Mesenchymal stem cell (in vitro differentiated cells and primary cell): ENCODE measurements at regions not wholly inside any gene's neighbourhood (a gene's known extent, or its start where the extent isn't known, plus 50 kb on each side); places are given as distances from the start of the nearest gene placed in this dataset.

ENCODE experiments used
- DNase-seq: peaks from one replicate; pipeline ENCODE4 v3.0.0-alpha.2; 2013
- H2AFZ ChIP-seq: one replicate; pipeline ENCODE4 v1.6.1; 2013; ENCODE audit warnings: low read depth, mild to moderate bottlenecking, control low read depth, inconsistent platforms, low read length, moderate library complexity
- H2AK5ac ChIP-seq: 2 replicates; pipeline ENCODE4 v1.6.1; 2013; ENCODE audit warnings: low read length, moderate library complexity, mild to moderate bottlenecking, inconsistent platforms; ENCODE audit not compliant: severe bottlenecking
- H2BK120ac ChIP-seq: one replicate; pipeline ENCODE4 v1.6.1; 2013; ENCODE audit warnings: low read depth, mild to moderate bottlenecking, inconsistent platforms, low read length, moderate library complexity
- H2BK12ac ChIP-seq, 2 experiments: one replicate each; pipeline ENCODE4 v1.6.1; 2013; ENCODE audit warnings: inconsistent platforms in 2 of 2, low read length in 2 of 2, mild to moderate bottlenecking in 2 of 2, moderate library complexity in 2 of 2, control low read depth in 1 of 2
- H2BK15ac ChIP-seq: one replicate; pipeline ENCODE4 v1.6.1; 2013; ENCODE audit warnings: mild to moderate bottlenecking, low read depth, inconsistent platforms; ENCODE audit not compliant: poor library complexity, severe bottlenecking
- H2BK5ac ChIP-seq: 2 replicates; pipeline ENCODE4 v1.6.1; 2013; ENCODE audit warnings: low read depth, mild to moderate bottlenecking, low read length, control low read depth, inconsistent platforms; ENCODE audit not compliant: poor library complexity, severe bottlenecking
- H3K14ac ChIP-seq, 2 experiments: one replicate each; pipeline ENCODE4 v1.6.1; 2013; ENCODE audit warnings: inconsistent platforms in 2 of 2, low read length in 2 of 2, control low read depth in 1 of 2, mild to moderate bottlenecking in 1 of 2, moderate library complexity in 1 of 2
- H3K18ac ChIP-seq, 2 experiments: one replicate each; pipeline ENCODE4 v1.6.1; 2013; ENCODE audit warnings: inconsistent platforms in 2 of 2, low read length in 2 of 2, control low read depth in 1 of 2, low read depth in 1 of 2, mild to moderate bottlenecking in 1 of 2
- H3K23ac ChIP-seq, 2 experiments: one replicate each; pipeline ENCODE4 v1.6.1; 2013; ENCODE audit warnings: inconsistent platforms in 2 of 2, low read length in 2 of 2, mild to moderate bottlenecking in 2 of 2, moderate library complexity in 2 of 2, control low read depth in 1 of 2
- H3K27ac ChIP-seq: 2 replicates; pipeline ENCODE4 v1.5.1; 2013; ENCODE audit warnings: mild to moderate bottlenecking, moderate library complexity, low read length, control low read depth, inconsistent platforms; ENCODE audit not compliant: poor library complexity, severe bottlenecking
- H3K27me3 ChIP-seq, 2 experiments: 2 replicates each; pipeline versions ENCODE4 v1.6.1 to v1.7.0; 2013; ENCODE audit warnings: low read length in 2 of 2, mild to moderate bottlenecking in 2 of 2, moderate library complexity in 2 of 2, control low read depth in 1 of 2, inconsistent platforms in 1 of 2; ENCODE audit not compliant: control insufficient read depth in 1 of 2, insufficient read depth in 1 of 2
- H3K36me3 ChIP-seq, 2 experiments: 2 replicates each; pipeline versions ENCODE4 v1.6.1 to v1.7.0; 2013; ENCODE audit warnings: low read length in 2 of 2, control low read depth in 1 of 2, inconsistent platforms in 1 of 2, low read depth in 1 of 2, mild to moderate bottlenecking in 1 of 2; ENCODE audit not compliant: insufficient read depth in 2 of 2, control insufficient read depth in 1 of 2
- H3K4ac ChIP-seq, 2 experiments: one replicate each; pipeline ENCODE4 v1.6.1; 2013; ENCODE audit warnings: inconsistent platforms in 2 of 2, low read length in 2 of 2, mild to moderate bottlenecking in 2 of 2, moderate library complexity in 2 of 2, control low read depth in 1 of 2, low read depth in 1 of 2
- H3K4me1 ChIP-seq: 2 replicates; pipeline ENCODE4 v1.6.1; 2013; ENCODE audit warnings: low read depth, low read length, control low read depth; ENCODE audit not compliant: control insufficient read depth, insufficient read depth
- H3K4me2 ChIP-seq: 2 replicates; pipeline ENCODE4 v1.6.1; 2013; ENCODE audit warnings: low read length, mild to moderate bottlenecking, inconsistent platforms; ENCODE audit not compliant: poor library complexity, severe bottlenecking
- H3K4me3 ChIP-seq, 2 experiments: 2 replicates each; pipeline versions ENCODE4 v1.5.1 to v1.7.0; 2013; ENCODE audit warnings: low read length in 2 of 2, mild to moderate bottlenecking in 2 of 2, control low read depth in 1 of 2, low read depth in 1 of 2; ENCODE audit not compliant: insufficient read depth in 1 of 2
- H3K79me1 ChIP-seq: replicated peaks from 2 replicates; pipeline ENCODE4 v1.6.1; 2013; ENCODE audit warnings: mild to moderate bottlenecking, control low read depth, low read length, inconsistent platforms; ENCODE audit not compliant: poor library complexity, severe bottlenecking
- H3K9ac ChIP-seq: 2 replicates; pipeline ENCODE4 v1.7.0; 2013; ENCODE audit warnings: mild to moderate bottlenecking, low read length, moderate library complexity
- H3K9me3 ChIP-seq: 2 replicates; pipeline ENCODE4 v1.7.0; 2013; ENCODE audit warnings: mild to moderate bottlenecking, low read length; ENCODE audit not compliant: control insufficient read depth
- H4K8ac ChIP-seq: one replicate; pipeline ENCODE4 v1.6.1; 2013; ENCODE audit warnings: inconsistent platforms, mild to moderate bottlenecking, low read length, moderate library complexity
- H4K91ac ChIP-seq: one replicate; pipeline ENCODE4 v1.6.1; 2013; ENCODE audit warnings: mild to moderate bottlenecking, low read length, inconsistent platforms
- WGBS: methylation state at CpG from one replicate; pipeline ENCODE4 v1.1.7; 2013; ENCODE audit warnings: mixed read lengths; 5-methylcytosine and 5-hydroxymethylcytosine counted together

- H2AFZ ChIP-seq: no peak overlapping the region
- no peak overlapping the region for H2BK120ac ChIP-seq
- DNase-seq: no peak
- no peak overlapping the region for H3K4ac ChIP-seq
- no peak overlapping the region for H3K4me2 ChIP-seq
- no peak overlapping the region for H2BK15ac ChIP-seq
- no peaks in the 10 kb centered on the region for H3K27me3 ChIP-seq
- H3K9me3 ChIP-seq: no peaks in the 10 kb centered on the region
- 96% methylated on average over 10 of the region's 10 CpGs for WGBS
- H3K27ac ChIP-seq: no peak overlapping the region
- no peak overlapping the region for H2BK12ac ChIP-seq
- H3K18ac ChIP-seq: no peak overlapping the region
- H3K4me3 ChIP-seq: no peak overlapping the region
- no peak overlapping the region for H3K23ac ChIP-seq
- H2AK5ac ChIP-seq: peak overlapping the region; percentile 90
- H4K8ac ChIP-seq: no peak overlapping the region
- peaks cover 2% of the 10 kb centered on the region for H3K4me1 ChIP-seq
- peak overlapping the region; percentile 44 for H3K9ac ChIP-seq
- no peak overlapping the region for H2BK5ac ChIP-seq
- no peaks in the 10 kb centered on the region for H3K36me3 ChIP-seq
- no peaks in the 10 kb centered on the region for H3K79me1 ChIP-seq
- no peak overlapping the region for H3K14ac ChIP-seq
- H4K91ac ChIP-seq: no peak overlapping the region
These were observed 131.9 kb upstream of the NT5C1B start for GRCh38 chr2:18721038-18721922.

DNA sequence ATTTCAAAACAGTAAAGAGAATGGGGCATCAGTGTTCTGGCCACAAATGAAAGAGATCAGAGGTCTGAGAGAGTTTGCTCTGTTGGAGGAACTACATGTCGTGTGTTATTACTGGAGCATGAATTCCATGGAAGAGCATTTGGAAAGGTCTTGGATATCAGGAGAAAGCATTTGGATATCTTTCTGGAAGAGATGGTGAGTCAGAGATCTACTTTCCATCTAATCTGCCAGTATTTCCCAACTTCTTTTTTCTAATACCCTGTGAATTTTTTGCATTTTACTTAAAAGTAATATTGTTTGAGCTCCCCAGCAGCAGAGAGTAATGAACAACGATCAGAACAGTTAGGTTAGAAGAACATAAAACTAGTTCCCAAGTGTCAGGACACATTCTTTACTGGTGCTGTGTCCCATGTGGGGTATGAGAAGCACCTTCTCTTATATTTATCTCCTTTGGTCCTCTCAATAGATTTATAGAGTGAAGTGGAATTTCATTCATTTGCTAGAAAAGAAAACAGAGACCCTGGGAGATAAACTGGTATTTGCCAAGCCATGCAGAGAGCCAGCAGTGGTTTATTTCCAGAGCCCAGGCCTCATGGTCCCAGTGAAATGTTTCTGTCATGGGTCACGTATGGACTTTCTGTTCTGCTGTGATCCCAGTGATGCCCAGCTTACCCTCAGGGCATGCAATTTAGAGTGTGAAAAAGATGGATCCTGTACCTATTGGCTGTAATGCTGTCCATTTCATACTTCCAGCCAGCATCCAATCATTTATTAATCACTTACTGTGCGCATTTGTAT lies 130.8 kb upstream of the NT5C1B start:
- Histone ChIP-seq H3K4me1 (peaks cover 2% of the 10 kb centered on the region), H3K4me2 (no peak overlapping the region), H3K18ac (no peak overlapping the region), H3K79me1 (no peaks in the 10 kb centered on the region), H2BK15ac (no peak overlapping the region), H3K9ac (peak overlapping the region; percentile 28), H2BK5ac (no peak overlapping the region), H3K9me3 (no peaks in the 10 kb centered on the region), H3K4ac (no peak overlapping the region), H3K27me3 (no peaks in the 10 kb centered on the region), H2BK12ac (no peak overlapping the region), H3K23ac (no peak overlapping the region), H2BK120ac (no peak overlapping the region), H2AFZ (no peak overlapping the region), H3K14ac (no peak overlapping the region), H2AK5ac (peak overlapping the region; percentile 92), H4K8ac (no peak overlapping the region), H3K36me3 (no peaks in the 10 kb centered on the region), H3K4me3 (no peak overlapping the region), H4K91ac (no peak overlapping the region), H3K27ac (peak overlapping the region; percentile 78)
- DNase-seq: peak; percentile 43
- WGBS: 87% methylated on average over 4 of the region's 4 CpGs

DNA sequence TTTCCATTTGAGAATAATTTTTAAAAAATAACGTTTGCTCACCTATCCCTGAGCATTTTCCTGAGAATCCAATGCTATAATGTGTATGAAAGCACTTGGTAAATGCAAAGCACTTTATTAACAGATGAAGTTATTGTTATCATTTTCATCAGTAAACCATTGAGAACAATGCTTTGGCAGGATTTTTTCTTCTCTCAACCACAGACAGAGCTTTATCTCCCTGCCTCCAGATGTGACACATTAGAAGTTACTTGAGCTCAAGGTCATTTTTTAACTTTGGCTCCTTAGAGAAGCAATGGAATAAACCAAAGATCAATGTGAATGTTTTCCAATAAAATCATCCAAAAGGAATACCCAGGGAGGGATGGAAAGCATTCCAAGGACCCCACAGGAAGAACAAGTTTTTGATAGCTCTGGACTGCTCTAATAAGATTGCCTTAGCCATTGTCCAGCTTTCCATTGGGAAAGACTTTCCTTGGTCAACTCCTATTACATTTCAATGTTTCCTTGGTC lies 118.9 kb upstream of the NT5C1B start:
- Histone ChIP-seq H4K91ac (no peak overlapping the region), H3K4ac (no peak overlapping the region), H3K23ac (no peak overlapping the region), H3K4me2 (no peak overlapping the region), H2AFZ (no peak overlapping the region), H3K9me3 (peaks cover 11% of the 10 kb centered on the region), H3K36me3 (no peaks in the 10 kb centered on the region), H3K79me1 (no peaks in the 10 kb centered on the region), H2BK15ac (no peak overlapping the region), H3K27me3 (no peaks in the 10 kb centered on the region), H2BK12ac (no peak overlapping the region), H2AK5ac (no peak overlapping the region), H3K4me1 (no peaks in the 10 kb centered on the region), H3K18ac (no peak overlapping the region), H3K4me3 (no peak overlapping the region), H3K9ac (no peak overlapping the region), H2BK120ac (no peak overlapping the region), H3K14ac (no peak overlapping the region), H4K8ac (no peak overlapping the region), H3K27ac (no peak overlapping the region), H2BK5ac (no peak overlapping the region)
- no peak for DNase-seq
- WGBS: no CpG with 5 or more reads among the region's 1 CpG

DNA sequence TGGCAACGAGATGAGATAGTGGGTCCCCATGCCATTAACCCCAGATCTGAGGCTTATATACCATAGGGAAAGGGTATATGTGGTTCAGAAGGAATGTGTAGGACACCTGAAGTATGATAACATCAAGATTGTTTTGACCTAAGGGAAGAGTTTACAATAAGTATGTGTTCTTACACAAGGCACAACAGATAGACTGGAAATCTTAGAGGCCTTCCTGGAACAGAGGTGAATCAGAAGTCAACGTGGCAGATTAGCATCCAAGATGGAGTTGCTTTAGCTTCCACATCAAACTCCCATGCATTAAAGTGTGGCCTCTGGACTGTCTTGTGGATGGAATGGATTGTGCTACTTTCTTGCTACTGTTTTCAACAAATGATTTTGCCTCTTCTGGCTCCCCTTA lies 116.6 kb upstream of the NT5C1B start:
- Histone ChIP-seq H2BK12ac (no peak overlapping the region), H2AFZ (no peak overlapping the region), H2BK120ac (no peak overlapping the region), H3K4me3 (no peak overlapping the region), H3K23ac (no peak overlapping the region), H4K8ac (no peak overlapping the region), H3K27me3 (no peaks in the 10 kb centered on the region), H4K91ac (no peak overlapping the region), H2BK5ac (no peak overlapping the region), H3K14ac (no peak overlapping the region), H3K27ac (no peak overlapping the region), H3K9ac (no peak overlapping the region), H3K4ac (no peak overlapping the region), H3K4me1 (no peaks in the 10 kb centered on the region), H3K4me2 (no peak overlapping the region), H3K18ac (no peak overlapping the region), H2AK5ac (no peak overlapping the region), H3K79me1 (no peaks in the 10 kb centered on the region), H3K36me3 (no peaks in the 10 kb centered on the region), H3K9me3 (no peaks in the 10 kb centered on the region), H2BK15ac (no peak overlapping the region)
- DNase-seq: no peak
- WGBS: 93% methylated on average over 2 of the region's 2 CpGs
